GM18951 (cell line): ENCODE measurements at regions not wholly inside any gene's neighbourhood (a gene's known extent, or its start where the extent isn't known, plus 50 kb on each side); places are given as distances from the start of the nearest gene placed in this dataset.

Source experiments
- POLR2A ChIP-seq: IDR thresholded peaks from 4 replicates; pipeline ENCODE4 v1.6.1; 2011; ENCODE audit warnings: mild to moderate bottlenecking; ENCODE audit not compliant: insufficient read length, insufficient read depth; ENCODE audit errors: extremely low read depth
- in situ Hi-C: fragments of 300-500 bp; cut with MboI; formaldehyde crosslinking; loops from one replicate; pipeline ENCODE4 v1.12.0; 2022; ENCODE audit warnings: low sequenced_read_pairs, mixed read lengths, inconsistent platforms; ENCODE audit not compliant: unreplicated experiment

DNA sequence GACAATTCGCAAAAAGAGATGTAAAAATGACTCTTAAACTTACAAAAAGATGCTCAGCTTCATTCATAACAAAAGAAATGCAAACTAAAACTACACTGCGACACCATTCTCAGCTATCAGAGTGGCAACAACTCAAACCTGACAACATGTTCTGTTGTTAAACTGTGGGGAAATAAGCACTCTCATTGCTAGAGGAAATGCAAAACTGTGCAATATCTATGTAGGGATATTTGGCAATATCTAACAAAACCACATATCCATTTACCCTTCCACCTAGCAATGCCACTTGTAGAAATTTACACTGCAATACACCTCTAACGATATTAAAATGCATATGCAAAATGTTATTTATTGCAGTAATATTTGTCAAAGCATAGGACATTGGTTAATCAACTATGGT, 78.3 kb upstream of the EGFL6 start:
- TF ChIP-seq POLR2A: no peak
- in situ Hi-C loops: loop anchor here (25.0 kb wide), 1 partner anchor 229 kb away; no protein-coding TSS in a partner anchor

DNA sequence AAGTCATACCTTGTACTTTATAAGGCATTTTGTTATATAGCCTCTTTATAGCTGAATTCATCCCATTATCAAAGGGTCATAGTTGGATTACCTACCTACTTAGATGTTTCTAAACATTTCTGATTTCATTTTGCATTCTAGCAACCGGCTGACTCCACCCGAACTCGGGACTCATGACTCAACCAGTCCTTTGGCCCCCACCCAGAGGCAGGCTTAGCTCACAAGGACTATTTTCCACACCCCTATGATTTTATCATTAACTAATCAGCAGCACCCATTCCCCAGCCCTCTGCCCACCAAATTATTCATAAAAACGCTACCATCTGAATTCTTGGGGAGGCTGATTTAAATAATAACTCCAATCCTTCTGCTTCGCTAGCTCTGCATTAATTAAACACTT, 79.9 kb upstream of the EGFL6 start:
- no peak for TF ChIP-seq POLR2A
- in situ Hi-C loops: loop anchor here (10.0 to 25.0 kb wide), 2 partner anchors 227 to 545 kb away; no protein-coding TSS in a partner anchor

DNA sequence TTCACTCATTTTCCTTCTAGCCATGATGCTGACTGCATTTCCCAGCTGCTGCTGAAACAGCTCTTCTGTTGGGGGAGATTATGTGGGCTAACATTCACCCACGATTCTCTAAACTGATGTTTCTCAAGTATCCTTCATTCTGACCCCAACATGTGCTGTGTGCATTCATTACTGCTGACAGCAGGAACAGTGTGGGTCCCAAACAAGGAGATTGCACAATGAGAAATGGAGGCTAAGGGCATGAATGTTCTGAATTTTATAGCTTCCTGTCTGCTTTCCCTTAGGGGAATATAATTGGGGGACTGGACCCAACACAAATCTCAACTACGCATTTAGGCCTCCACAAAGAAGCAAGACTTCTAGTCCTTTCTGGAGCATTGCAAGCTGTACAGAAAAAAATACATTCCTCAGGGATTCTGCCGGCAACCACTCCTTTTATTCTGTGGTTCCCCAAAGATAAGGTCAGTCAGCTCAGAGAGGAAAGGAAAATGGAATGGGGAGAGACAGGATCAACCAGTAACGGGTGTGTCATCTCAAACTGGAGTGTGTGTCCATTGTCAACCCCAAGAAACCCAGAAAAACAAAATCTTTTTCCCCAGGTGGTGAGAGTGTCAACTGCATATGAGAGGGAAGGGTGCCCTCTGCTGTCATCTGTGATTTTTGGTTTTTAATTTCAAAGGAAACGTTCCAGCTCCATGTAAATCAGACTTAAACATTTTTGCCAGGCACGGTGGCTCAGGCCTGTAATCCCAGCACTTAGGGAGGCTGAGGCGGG, 81.5 kb upstream of the EGFL6 start:
- no peak for TF ChIP-seq POLR2A
- in situ Hi-C loops: loop anchor here (10.0 to 25.0 kb wide), 2 partner anchors 226 to 543 kb away; no protein-coding TSS in a partner anchor

DNA sequence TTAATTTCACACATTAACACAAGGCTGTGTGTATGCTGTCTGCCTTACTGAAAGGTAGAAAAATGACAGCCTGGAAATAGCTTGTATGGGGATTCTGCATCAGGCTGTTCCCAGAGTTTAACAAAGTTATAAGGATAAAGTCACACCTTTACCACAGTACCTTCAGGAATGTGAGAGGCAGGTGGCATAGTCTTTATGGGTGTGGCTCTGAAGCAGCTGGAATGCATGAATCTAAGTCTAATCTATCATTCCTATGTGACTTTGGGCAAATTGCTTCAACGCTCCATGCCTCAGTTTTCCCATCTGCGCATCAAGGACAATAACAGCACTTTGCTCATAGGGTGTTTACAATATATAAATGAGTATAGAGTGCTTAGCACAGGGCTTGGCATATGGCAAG, 84.2 kb upstream of the EGFL6 start:
- in situ Hi-C loops: loop anchor here (10.0 to 25.0 kb wide), 2 partner anchors 223 to 540 kb away; no protein-coding TSS in a partner anchor
- no peak for TF ChIP-seq POLR2A

DNA sequence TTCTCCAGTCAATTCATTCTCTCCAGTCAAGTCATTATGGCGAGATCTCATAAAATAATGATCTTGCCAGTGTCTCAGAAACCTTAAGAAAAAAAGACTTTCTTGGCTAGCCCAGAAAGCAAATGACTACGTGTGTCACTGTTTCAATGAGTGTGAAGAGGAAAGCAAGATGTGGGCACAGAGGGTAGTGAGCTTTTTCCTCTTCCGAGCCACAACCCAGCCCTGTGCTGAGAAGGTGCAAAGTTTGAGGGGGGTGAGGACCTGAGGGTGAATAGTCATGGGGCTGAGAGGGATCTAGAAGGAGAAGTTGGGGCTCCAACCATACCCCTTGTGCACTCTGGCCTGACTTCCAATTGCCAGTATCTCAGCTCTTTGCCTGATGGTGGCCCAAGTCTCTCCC, 85.6 kb upstream of the EGFL6 start:
- in situ Hi-C loops: loop anchor here (10.0 to 25.0 kb wide), 2 partner anchors 221 to 539 kb away; no protein-coding TSS in a partner anchor
- no peak for TF ChIP-seq POLR2A

DNA sequence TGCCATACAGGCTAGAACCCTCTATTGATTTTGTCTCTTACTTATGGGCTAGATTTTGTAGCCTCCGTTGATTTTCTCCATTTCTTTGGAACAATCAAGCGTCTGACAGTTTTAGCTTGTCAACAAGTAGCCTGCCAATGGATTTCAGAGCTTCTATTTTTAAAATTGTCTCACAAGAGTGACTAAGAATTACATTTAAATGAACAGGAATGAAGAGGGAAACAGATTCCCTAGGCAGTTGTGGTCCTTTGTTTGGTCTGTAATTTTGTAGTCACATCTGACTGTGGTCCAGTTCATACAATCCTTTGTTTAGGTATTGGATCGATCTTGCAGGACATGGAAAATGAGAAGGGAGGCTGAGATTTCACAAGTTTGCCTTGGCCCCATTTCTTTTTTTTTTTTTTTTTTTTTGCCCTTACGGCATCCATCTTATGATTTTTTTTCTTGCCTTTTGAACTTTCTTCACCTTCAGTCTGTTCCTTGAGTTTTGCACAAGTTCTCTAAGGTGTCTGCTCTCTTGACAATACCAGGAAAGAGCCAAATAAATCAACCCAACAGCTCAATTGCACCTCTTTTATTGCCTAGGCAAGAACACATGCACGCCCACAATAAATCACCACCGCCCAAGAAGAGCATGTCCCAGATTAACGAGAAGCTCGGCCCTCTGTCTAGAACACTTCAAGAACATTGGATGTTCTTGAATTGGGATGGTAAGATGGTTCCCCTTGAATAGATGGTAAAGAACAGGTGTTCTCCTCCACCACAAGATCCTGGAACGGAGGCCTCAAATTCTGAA, 86.5 kb upstream of the EGFL6 start:
- TF ChIP-seq POLR2A: no peak
- in situ Hi-C loops: loop anchor here (10.0 to 25.0 kb wide), 2 partner anchors 221 to 538 kb away; no protein-coding TSS in a partner anchor

DNA sequence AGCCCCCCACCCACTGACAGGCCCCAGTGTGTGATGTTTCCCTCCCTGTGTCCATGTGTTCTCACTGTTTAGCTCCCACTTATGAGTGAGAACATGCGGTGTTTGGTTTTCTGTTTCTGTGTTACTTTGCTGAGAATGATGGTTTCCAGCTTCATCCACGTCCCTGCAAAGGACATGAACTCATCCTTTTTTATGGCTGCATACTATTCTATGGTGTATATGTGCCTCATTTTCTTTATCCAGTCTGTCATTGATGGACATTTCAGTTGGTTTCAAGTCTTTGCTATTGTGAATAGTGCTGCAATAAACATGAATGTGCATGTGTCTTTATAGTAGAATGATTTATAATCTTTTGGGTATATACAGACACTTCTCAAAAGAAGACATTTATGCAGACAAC, 88.6 kb upstream of the EGFL6 start:
- in situ Hi-C loops: loop anchor here (10.0 to 25.0 kb wide), 2 partner anchors 218 to 536 kb away; no protein-coding TSS in a partner anchor

DNA sequence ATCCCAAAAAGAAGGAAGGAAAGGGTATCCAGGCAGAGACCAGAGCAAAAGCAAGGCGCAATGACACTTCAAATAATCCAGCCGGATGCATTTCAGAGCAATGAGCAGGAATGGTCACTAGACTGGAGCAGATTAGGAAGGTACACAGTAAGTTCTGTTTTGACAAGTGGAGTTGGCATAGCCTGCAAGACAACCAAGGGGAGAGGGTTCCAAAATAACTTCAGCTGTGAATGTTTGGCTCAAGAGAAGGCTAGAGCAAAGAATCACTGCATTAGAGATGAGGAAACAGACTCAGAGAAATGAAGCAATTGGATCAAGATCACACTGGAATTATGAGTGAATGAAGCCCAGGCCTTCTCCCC, 90.0 kb upstream of the EGFL6 start:
- in situ Hi-C loops: loop anchor here (5.0 to 25.0 kb wide), 2 partner anchors 217 to 387 kb away; no protein-coding TSS in a partner anchor
- TF ChIP-seq POLR2A: no peak

DNA sequence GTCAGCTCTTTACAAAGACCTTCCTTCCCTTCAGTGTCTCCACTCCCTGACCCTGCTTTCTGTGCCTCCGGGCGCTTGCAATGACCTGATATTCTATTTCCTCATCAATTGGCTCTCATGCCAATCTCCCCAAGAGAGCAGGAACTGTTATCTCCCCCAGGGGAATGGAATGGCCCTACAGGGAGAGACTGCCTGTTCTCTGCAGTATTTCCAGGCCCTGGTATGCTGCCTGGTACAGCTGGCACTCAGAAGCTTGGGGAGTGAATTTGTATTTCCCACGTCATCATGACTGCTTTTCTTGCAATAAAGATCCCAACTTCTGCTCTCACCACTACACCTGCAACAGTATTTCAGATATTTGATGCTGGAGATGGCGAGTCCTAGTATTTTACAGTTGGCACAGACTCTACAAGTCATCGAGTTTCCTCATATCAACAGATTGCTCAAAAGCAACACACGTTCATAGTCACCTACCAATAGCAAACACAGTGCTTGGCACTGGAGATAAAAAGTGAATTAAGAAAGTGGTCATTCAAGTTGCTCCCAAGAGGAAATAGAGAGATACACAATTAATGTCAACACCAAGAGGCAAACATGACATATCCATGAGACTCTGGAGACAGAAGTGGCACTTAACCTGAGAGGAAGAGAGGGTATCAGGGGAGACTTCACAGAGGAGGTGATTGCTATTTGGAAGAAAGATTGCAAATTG, 90.5 kb upstream of the EGFL6 start:
- in situ Hi-C loops: loop anchor here (5.0 to 25.0 kb wide), 2 partner anchors 217 to 387 kb away; no protein-coding TSS in a partner anchor
- no peak for TF ChIP-seq POLR2A

DNA sequence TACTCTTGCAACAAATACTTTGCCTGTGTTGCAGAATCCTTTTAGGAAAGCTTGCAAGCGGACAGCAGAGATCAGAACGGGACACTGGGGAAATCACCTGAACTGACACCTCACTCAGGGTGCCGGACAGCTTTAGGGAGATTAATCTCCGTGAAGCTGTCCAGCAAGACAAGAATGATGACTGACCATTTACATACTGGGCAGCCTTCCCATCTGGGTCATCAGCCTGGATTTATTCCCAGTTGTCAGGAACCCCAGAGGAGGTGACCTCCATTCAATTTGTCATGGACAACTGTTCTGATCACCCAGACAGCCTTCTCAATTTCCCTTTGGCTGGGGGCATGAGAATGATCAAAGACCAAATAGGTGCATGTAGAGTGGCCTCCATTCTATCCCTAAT, 93.0 kb upstream of the EGFL6 start:
- in situ Hi-C loops: loop anchor here (5.0 to 25.0 kb wide), 2 partner anchors 214 to 384 kb away; no protein-coding TSS in a partner anchor
- TF ChIP-seq POLR2A: no peak

DNA sequence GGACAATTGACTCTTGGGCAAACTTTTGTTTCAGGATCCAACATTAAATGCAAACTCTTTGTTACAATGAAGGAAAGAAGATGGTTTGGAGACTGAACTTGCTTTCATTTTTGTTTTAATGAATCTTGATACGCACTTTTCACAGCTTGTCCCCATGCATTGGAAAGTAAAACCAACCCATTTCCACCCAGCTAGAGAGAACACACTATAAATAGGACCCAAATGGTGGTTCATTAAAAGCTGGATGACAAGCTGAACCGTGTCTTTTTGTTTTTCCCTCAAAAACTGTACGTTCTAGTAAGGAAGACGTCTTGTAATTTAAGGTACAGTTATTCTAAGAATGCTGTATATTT, 95.3 kb upstream of the EGFL6 start:
- in situ Hi-C loops: no loop called here
- TF ChIP-seq POLR2A: no peak

DNA sequence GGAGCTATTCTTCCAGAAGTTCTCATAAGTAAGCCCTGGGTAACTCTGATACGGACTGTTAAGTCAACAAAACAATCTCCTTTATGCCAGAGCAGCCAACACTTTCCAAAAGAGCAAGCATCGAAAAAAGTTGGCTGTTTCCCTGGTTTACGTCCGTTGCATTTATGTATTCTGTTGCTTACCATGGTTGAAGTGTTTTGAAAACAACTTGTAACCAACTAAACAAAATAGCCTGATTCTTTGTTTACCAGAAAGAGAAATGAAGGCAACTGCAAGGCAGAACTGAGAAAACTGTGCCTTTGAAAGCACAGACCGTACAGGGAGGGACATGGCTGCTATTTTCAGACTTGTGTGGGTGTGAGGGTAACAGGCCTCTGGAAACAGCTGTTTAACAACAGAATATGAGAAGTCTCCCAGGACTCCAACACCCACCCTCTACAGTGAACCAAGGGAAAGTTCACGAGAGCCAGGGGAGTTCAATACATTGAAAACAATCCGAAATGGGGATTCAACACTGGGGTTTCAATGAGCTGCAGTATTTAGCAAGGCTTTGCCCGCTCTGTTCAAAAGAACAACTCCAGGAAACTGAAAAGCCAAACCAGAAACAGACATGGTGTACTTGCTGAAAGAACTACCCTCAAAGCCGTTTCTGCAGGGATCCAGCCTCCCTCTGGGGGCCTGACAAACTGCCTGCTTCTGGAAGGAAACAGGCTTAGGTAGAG, 95.8 kb upstream of the EGFL6 start:
- no peak for TF ChIP-seq POLR2A
- in situ Hi-C loops: no loop called here
